Spleen (tissue), 11 donors: ENCODE measurements at regions not wholly inside any gene's neighbourhood (a gene's known extent, or its start where the extent isn't known, plus 50 kb on each side); places are given as distances from the start of the nearest gene placed in this dataset.

Source experiments
- DNase-seq: peaks from one replicate; pipeline ENCODE4 v3.0.0-alpha.2; 2020
- H3K27ac ChIP-seq, 8 donors: fragments of 200-600 bp; sonication (generic) in 7 of 8; 1 replicate in 4 of 8; 2 replicates in 4 of 8; pipeline versions ENCODE4 v1.5.0 to v1.8.0; 2016 to 2021; ENCODE audit warnings: inconsistent platforms in 4 of 8, mild to moderate bottlenecking in 4 of 8, moderate library complexity in 1 of 8
- H3K27me3 ChIP-seq, 7 donors: fragments of 200-600 bp; sonication (generic) in 6 of 7; replicated peaks in 1 of 7; 1 replicate in 4 of 7; 2 replicates in 3 of 7; pipeline versions ENCODE4 v1.5.0 to v1.8.0; 2016 to 2021; ENCODE audit warnings: inconsistent platforms in 3 of 7, mild to moderate bottlenecking in 1 of 7
- H3K36me3 ChIP-seq, 6 donors: fragments of 200-600 bp; sonication (generic) in 5 of 6; 1 replicate in 4 of 6; 2 replicates in 2 of 6; pipeline versions ENCODE4 v1.5.0 to v1.8.0; 2016 to 2021; ENCODE audit warnings: inconsistent platforms in 2 of 6
- H3K4me1 ChIP-seq, 6 donors: fragments of 200-600 bp; sonication (generic) in 5 of 6; 1 replicate in 3 of 6; 2 replicates in 3 of 6; pipeline versions ENCODE4 v1.5.0 to v1.8.0; 2016 to 2021; ENCODE audit warnings: inconsistent platforms in 3 of 6
- H3K4me3 ChIP-seq, 8 donors: fragments of 200-600 bp; sonication (generic) in 7 of 8; 1 replicate in 4 of 8; 2 replicates in 4 of 8; pipeline versions ENCODE4 v1.5.0 to v1.8.0; 2016 to 2021; ENCODE audit warnings: inconsistent platforms in 4 of 8, mild to moderate bottlenecking in 4 of 8, moderate library complexity in 2 of 8
- H3K9me3 ChIP-seq, 8 donors: fragments of 200-600 bp; sonication (generic) in 7 of 8; 1 replicate in 4 of 8; 2 replicates in 4 of 8; pipeline versions ENCODE4 v1.5.0 to v1.8.0; 2016 to 2021; ENCODE audit warnings: inconsistent platforms in 4 of 8
- POLR2A ChIP-seq, 3 donors: fragments of 450-650 bp; IDR thresholded peaks; one replicate each; pipeline ENCODE4 v1.5.1; 2017; ENCODE audit warnings: antibody characterized with exemption in 3 of 3, mild to moderate bottlenecking in 1 of 3
- POLR2AphosphoS5 ChIP-seq, 3 donors: sonication (generic); formaldehyde crosslinking; IDR thresholded peaks; one replicate each; pipeline ENCODE4 v1.5.1; 2017; ENCODE audit warnings: antibody characterized with exemption in 3 of 3
- WGBS, 5 donors: extraction: QIAGEN DNeasy Blood & Tissue Kit in 3 of 5; methylation state at CpG; one replicate each; pipeline versions ENCODE4 v1.1.5 to v1.1.7; 2013 to 2018; 5-methylcytosine and 5-hydroxymethylcytosine counted together
- intact Hi-C: fragments of 100-400 bp; cut with DNase I; formaldehyde crosslinking; loops from one replicate; pipeline ENCODE4 v1.15.0; 2023; ENCODE audit warnings: low total_unique reads
- TF ChIP-seq, protein P1 (sequence below), 11 experiments: fragments of 200-600 bp in 7 of 11; fragments of 450-650 bp in 4 of 11; sonication (generic) in 4 of 11; IDR thresholded peaks in 8 of 11; conservative IDR thresholded peaks in 3 of 11; 1 replicate in 7 of 11; 2 replicates in 4 of 11; pipeline versions ENCODE4 v1.4.0 to v1.8.0; 2016 to 2021; ENCODE audit warnings: antibody characterized with exemption in 11 of 11, inconsistent platforms in 4 of 11, mild to moderate bottlenecking in 1 of 11
- donor health status: healthy with polysubstance abuse.
- donor health status: DM: no; HTN: no; CAD: no; lungs with moderate emphysema.
- donor health status: DM: no; HTN: no; CAD: no.
- donor health status: Bipolar disorder and iron deficiency.
- donor health status: healthy.
- donor health status: DM: no; HTN: no; CAD: no.
- donor health status: DM: yes; HTN: yes; CAD: no.

GRCh38 chr1:14055442-14056223 lies 355.6 kb downstream of the PRDM2 start:
- peaks cover 0 to 17% (median 0%) of the 10 kb centered on the region in 7 donors for H3K27me3 ChIP-seq
- 79 to 90% (median 81%) methylated on average over 4 of the region's 4 CpGs for WGBS, 5 donors
- peaks cover 0 to 15% (median 2%) of the 10 kb centered on the region in 8 donors for H3K9me3 ChIP-seq
- intact Hi-C loops, result no loop called here
- TF ChIP-seq POLR2A (IDR thresholded peaks at IDR 0.05) (no peak), POLR2AphosphoS5 (IDR thresholded peaks at IDR 0.05) (no peak)
- TF ChIP-seq, protein P1, sequence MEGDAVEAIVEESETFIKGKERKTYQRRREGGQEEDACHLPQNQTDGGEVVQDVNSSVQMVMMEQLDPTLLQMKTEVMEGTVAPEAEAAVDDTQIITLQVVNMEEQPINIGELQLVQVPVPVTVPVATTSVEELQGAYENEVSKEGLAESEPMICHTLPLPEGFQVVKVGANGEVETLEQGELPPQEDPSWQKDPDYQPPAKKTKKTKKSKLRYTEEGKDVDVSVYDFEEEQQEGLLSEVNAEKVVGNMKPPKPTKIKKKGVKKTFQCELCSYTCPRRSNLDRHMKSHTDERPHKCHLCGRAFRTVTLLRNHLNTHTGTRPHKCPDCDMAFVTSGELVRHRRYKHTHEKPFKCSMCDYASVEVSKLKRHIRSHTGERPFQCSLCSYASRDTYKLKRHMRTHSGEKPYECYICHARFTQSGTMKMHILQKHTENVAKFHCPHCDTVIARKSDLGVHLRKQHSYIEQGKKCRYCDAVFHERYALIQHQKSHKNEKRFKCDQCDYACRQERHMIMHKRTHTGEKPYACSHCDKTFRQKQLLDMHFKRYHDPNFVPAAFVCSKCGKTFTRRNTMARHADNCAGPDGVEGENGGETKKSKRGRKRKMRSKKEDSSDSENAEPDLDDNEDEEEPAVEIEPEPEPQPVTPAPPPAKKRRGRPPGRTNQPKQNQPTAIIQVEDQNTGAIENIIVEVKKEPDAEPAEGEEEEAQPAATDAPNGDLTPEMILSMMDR (IDR thresholded peaks at IDR 0.05 in 8 of 11, conservative IDR thresholded peaks at IDR 0.05 in 3 of 11), result no peak
- H3K4me1 ChIP-seq, result no peaks in the 10 kb centered on the region
- no peak overlapping the region for H3K4me3 ChIP-seq
- DNase-seq, result no peak
- no peak overlapping the region for H3K27ac ChIP-seq
- no peaks in the 10 kb centered on the region for H3K36me3 ChIP-seq

DNA sequence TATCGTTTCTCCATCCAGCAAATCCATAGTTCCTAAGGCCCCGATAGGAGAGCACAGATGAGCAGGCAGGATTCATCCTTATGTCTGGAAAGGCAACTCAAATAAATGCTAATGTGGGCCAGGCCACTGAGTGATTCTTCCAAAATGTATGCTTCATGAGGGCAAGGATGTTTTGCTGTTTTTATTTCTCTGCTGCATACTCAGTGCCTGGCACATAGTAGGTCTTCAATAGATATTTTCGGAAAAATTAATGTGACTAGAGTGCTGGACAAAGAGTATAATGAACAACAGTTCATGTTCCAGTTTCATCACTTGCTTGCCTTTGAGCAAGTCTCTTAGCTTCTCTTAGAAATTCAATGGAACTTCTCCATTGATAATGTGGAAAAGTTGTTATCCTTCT lies 357.7 kb downstream of the PRDM2 start:
- intact Hi-C loops, result no loop called here
- Histone ChIP-seq H3K27ac (no peak overlapping the region), H3K9me3 (peaks cover 0 to 15% (median 2%) of the 10 kb centered on the region in 8 donors), H3K27me3 (peaks cover 0 to 17% (median 0%) of the 10 kb centered on the region in 7 donors), H3K4me3 (no peak overlapping the region), H3K36me3 (no peaks in the 10 kb centered on the region), H3K4me1 (no peaks in the 10 kb centered on the region)
- TF ChIP-seq POLR2A (IDR thresholded peaks at IDR 0.05) (no peak), POLR2AphosphoS5 (IDR thresholded peaks at IDR 0.05) (no peak)
- TF ChIP-seq, protein P1 (IDR thresholded peaks at IDR 0.05 in 8 of 11, conservative IDR thresholded peaks at IDR 0.05 in 3 of 11), result no peak
- DNase-seq, result no peak
- WGBS, 5 donors, result 85 to 99% (median 92%) methylated on average over 3 of the region's 3 CpGs

GRCh38 chr1:14061204-14061603 lies 361.2 kb downstream of the PRDM2 start:
- intact Hi-C loops, result no loop called here
- Histone ChIP-seq H3K4me3 (no peak overlapping the region), H3K36me3 (no peaks in the 10 kb centered on the region), H3K4me1 (no peaks in the 10 kb centered on the region), H3K27me3 (peaks cover 0 to 11% (median 0%) of the 10 kb centered on the region in 7 donors), H3K9me3 (peaks cover 0 to 15% (median 2%) of the 10 kb centered on the region in 8 donors), H3K27ac (no peak overlapping the region)
- 87 to 94% (median 89%) methylated on average over 3 of the region's 3 CpGs for WGBS, 5 donors
- no peak for DNase-seq
- no peak for TF ChIP-seq POLR2AphosphoS5 (IDR thresholded peaks at IDR 0.05)

GRCh38 chr1:14061722-14062121 lies 361.7 kb downstream of the PRDM2 start:
- Histone ChIP-seq H3K27me3 (peaks cover 0 to 9% (median 0%) of the 10 kb centered on the region in 7 donors), H3K36me3 (no peaks in the 10 kb centered on the region), H3K4me1 (no peaks in the 10 kb centered on the region), H3K4me3 (no peak overlapping the region), H3K9me3 (peaks cover 0 to 15% (median 2%) of the 10 kb centered on the region in 8 donors), H3K27ac (no peak overlapping the region)
- intact Hi-C loops, result no loop called here
- WGBS, 5 donors, result 84 to 91% (median 88%) methylated on average over 5 of the region's 5 CpGs
- no peak for TF ChIP-seq POLR2AphosphoS5 (IDR thresholded peaks at IDR 0.05)
- no peak for TF ChIP-seq POLR2A (IDR thresholded peaks at IDR 0.05)
- TF ChIP-seq, protein P1 (IDR thresholded peaks at IDR 0.05 in 8 of 11, conservative IDR thresholded peaks at IDR 0.05 in 3 of 11), result no peak
- DNase-seq, result no peak
